SK-N-SH treated with all-trans-retinoic acid at 6 μM for 48 hours (cell line): ENCODE measurements at regions not wholly inside any gene's neighbourhood (a gene's known extent, or its start where the extent isn't known, plus 50 kb on each side); places are given as distances from the start of the nearest gene placed in this dataset.

Experiments used
- ARNTL ChIP-seq: fragments of 450-650 bp; formaldehyde crosslinking; IDR thresholded peaks from 2 replicates; pipeline ENCODE4 v1.5.0; 2020; ENCODE audit warnings: low read depth, mild to moderate bottlenecking, moderate library complexity, borderline replicate concordance
- CSDC2 ChIP-seq: fragments of 250-450 bp; sonication (Bioruptor Pico); IDR thresholded peaks from 2 replicates; pipeline ENCODE4 v1.5.0; 2020; ENCODE audit warnings: mild to moderate bottlenecking, moderate library complexity
- RARB ChIP-seq: fragments of 250-450 bp; sonication (Bioruptor Pico); IDR thresholded peaks from 2 replicates; pipeline ENCODE4 v1.8.0; 2021; ENCODE audit warnings: mild to moderate bottlenecking, moderate library complexity
- ZC3H10 ChIP-seq: fragments of 250-450 bp; sonication (Bioruptor Pico); IDR thresholded peaks from 2 replicates; pipeline ENCODE4 v1.5.1; 2021; ENCODE audit warnings: mild to moderate bottlenecking, moderate library complexity
- ZFP3 ChIP-seq: fragments of 250-450 bp; sonication (Bioruptor Pico); IDR thresholded peaks from 2 replicates; pipeline ENCODE4 v1.5.0; 2020; ENCODE audit warnings: mild to moderate bottlenecking, moderate library complexity
- ZFP30 ChIP-seq: fragments of 450-650 bp; formaldehyde crosslinking; IDR thresholded peaks from 2 replicates; pipeline ENCODE4 v1.5.0; 2022; ENCODE audit warnings: mild to moderate bottlenecking, moderate library complexity
- ZNF8 ChIP-seq: fragments of 450-650 bp; formaldehyde crosslinking; IDR thresholded peaks from 2 replicates; pipeline ENCODE4 v1.5.0; 2020; ENCODE audit warnings: mild to moderate bottlenecking, moderate library complexity
- TF ChIP-seq, protein P1 (sequence below): fragments of 250-450 bp; sonication (Bioruptor Pico); IDR thresholded peaks from 2 replicates; pipeline ENCODE4 v1.8.0; 2020; ENCODE audit warnings: mild to moderate bottlenecking, moderate library complexity, borderline replicate concordance
- TF ChIP-seq, protein P2 (sequence below): fragments of 250-450 bp; sonication (Bioruptor Pico); IDR thresholded peaks from 2 replicates; pipeline ENCODE4 v1.5.1; 2020; ENCODE audit warnings: low read depth, mild to moderate bottlenecking, moderate library complexity
- TF ChIP-seq, protein P3 (sequence below): fragments of 250-450 bp; sonication (Bioruptor Pico); IDR thresholded peaks from 2 replicates; pipeline ENCODE4 v1.5.0; 2020; ENCODE audit warnings: mild to moderate bottlenecking, moderate library complexity
- TF ChIP-seq, protein P4 (sequence below): fragments of 250-450 bp; sonication (Bioruptor Pico); IDR thresholded peaks from 2 replicates; pipeline ENCODE4 v1.5.1; 2021; ENCODE audit warnings: mild to moderate bottlenecking, moderate library complexity

DNA sequence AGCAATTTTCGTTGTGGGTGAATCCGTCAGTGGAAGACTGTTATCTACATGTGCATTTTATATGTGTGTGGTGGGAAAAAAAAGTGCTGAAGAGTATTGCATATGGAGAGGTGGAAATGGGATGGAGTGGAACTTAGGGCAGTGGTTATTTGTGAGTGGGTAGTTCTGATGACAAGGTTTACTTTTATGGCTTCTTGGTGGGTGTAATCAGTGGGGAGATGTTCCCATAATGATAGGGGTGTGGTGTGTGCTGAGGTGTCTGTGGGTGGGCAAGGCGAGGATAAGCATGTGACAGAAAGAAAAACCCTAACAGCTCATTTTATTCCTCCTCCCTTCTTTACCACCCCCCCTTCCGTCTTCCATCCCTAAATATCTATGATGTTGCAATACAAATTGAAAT, 288.1 kb downstream of the NUF2 start:
- TF ChIP-seq, protein P1, sequence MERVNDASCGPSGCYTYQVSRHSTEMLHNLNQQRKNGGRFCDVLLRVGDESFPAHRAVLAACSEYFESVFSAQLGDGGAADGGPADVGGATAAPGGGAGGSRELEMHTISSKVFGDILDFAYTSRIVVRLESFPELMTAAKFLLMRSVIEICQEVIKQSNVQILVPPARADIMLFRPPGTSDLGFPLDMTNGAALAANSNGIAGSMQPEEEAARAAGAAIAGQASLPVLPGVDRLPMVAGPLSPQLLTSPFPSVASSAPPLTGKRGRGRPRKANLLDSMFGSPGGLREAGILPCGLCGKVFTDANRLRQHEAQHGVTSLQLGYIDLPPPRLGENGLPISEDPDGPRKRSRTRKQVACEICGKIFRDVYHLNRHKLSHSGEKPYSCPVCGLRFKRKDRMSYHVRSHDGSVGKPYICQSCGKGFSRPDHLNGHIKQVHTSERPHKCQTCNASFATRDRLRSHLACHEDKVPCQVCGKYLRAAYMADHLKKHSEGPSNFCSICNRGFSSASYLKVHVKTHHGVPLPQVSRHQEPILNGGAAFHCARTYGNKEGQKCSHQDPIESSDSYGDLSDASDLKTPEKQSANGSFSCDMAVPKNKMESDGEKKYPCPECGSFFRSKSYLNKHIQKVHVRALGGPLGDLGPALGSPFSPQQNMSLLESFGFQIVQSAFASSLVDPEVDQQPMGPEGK (CRISPR knock-in tag): no peak
- no peak for TF ChIP-seq ZFP30 (CRISPR knock-in tag)
- no peak for TF ChIP-seq ZC3H10 (CRISPR knock-in tag)
- TF ChIP-seq, protein P2, sequence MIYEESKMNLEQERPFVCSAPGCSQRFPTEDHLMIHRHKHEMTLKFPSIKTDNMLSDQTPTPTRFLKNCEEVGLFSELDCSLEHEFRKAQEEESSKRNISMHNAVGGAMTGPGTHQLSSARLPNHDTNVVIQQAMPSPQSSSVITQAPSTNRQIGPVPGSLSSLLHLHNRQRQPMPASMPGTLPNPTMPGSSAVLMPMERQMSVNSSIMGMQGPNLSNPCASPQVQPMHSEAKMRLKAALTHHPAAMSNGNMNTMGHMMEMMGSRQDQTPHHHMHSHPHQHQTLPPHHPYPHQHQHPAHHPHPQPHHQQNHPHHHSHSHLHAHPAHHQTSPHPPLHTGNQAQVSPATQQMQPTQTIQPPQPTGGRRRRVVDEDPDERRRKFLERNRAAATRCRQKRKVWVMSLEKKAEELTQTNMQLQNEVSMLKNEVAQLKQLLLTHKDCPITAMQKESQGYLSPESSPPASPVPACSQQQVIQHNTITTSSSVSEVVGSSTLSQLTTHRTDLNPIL (CRISPR knock-in tag): no peak
- TF ChIP-seq ZFP3 (CRISPR knock-in tag): no peak
- no peak for TF ChIP-seq CSDC2 (CRISPR knock-in tag)
- TF ChIP-seq, protein P3, sequence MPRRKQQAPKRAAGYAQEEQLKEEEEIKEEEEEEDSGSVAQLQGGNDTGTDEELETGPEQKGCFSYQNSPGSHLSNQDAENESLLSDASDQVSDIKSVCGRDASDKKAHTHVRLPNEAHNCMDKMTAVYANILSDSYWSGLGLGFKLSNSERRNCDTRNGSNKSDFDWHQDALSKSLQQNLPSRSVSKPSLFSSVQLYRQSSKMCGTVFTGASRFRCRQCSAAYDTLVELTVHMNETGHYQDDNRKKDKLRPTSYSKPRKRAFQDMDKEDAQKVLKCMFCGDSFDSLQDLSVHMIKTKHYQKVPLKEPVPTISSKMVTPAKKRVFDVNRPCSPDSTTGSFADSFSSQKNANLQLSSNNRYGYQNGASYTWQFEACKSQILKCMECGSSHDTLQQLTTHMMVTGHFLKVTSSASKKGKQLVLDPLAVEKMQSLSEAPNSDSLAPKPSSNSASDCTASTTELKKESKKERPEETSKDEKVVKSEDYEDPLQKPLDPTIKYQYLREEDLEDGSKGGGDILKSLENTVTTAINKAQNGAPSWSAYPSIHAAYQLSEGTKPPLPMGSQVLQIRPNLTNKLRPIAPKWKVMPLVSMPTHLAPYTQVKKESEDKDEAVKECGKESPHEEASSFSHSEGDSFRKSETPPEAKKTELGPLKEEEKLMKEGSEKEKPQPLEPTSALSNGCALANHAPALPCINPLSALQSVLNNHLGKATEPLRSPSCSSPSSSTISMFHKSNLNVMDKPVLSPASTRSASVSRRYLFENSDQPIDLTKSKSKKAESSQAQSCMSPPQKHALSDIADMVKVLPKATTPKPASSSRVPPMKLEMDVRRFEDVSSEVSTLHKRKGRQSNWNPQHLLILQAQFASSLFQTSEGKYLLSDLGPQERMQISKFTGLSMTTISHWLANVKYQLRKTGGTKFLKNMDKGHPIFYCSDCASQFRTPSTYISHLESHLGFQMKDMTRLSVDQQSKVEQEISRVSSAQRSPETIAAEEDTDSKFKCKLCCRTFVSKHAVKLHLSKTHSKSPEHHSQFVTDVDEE (CRISPR knock-in tag): no peak
- no peak for TF ChIP-seq RARB (CRISPR knock-in tag)
- no peak for TF ChIP-seq ZNF8 (CRISPR knock-in tag)
- TF ChIP-seq, protein P4, sequence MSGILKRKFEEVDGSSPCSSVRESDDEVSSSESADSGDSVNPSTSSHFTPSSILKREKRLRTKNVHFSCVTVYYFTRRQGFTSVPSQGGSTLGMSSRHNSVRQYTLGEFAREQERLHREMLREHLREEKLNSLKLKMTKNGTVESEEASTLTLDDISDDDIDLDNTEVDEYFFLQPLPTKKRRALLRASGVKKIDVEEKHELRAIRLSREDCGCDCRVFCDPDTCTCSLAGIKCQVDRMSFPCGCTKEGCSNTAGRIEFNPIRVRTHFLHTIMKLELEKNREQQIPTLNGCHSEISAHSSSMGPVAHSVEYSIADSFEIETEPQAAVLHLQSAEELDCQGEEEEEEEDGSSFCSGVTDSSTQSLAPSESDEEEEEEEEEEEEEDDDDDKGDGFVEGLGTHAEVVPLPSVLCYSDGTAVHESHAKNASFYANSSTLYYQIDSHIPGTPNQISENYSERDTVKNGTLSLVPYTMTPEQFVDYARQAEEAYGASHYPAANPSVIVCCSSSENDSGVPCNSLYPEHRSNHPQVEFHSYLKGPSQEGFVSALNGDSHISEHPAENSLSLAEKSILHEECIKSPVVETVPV (CRISPR knock-in tag): no peak
- TF ChIP-seq ARNTL: no peak
